DOHH2 (cell line): ENCODE measurements at regions not wholly inside any gene's neighbourhood (a gene's known extent, or its start where the extent isn't known, plus 50 kb on each side); places are given as distances from the start of the nearest gene placed in this dataset.

ENCODE experiments used
- H3F3A ChIP-seq: fragments of 200-600 bp; sonication (generic), shearing (Covaris generic); 2 replicates; pipeline ENCODE4 v1.6.0; 2016; ENCODE audit warnings: antibody characterized with exemption, mild to moderate bottlenecking; ENCODE audit not compliant: control insufficient read depth, insufficient read depth
- H3K27ac ChIP-seq: fragments of 200-600 bp; sonication (generic); 2 replicates; pipeline ENCODE4 v1.5.1; 2014; ENCODE audit warnings: low read depth, mild to moderate bottlenecking, low read length, moderate library complexity
- H3K27me3 ChIP-seq: fragments of 200-600 bp; sonication (generic); 2 replicates; pipeline ENCODE4 v1.6.1; 2014; ENCODE audit warnings: mild to moderate bottlenecking, low read length, mixed read lengths; ENCODE audit not compliant: control insufficient read depth
- H3K36me3 ChIP-seq: fragments of 200-600 bp; sonication (generic); 2 replicates; pipeline ENCODE4 v1.6.1; 2014; ENCODE audit warnings: mild to moderate bottlenecking, low read length, moderate library complexity, mixed read lengths; ENCODE audit not compliant: control insufficient read depth
- H3K4me1 ChIP-seq: fragments of 200-600 bp; sonication (generic); 2 replicates; pipeline ENCODE4 v1.6.1; 2014; ENCODE audit warnings: mild to moderate bottlenecking, low read length, mixed read lengths; ENCODE audit not compliant: control insufficient read depth
- H3K4me2 ChIP-seq: fragments of 200-600 bp; sonication (generic); 2 replicates; pipeline ENCODE4 v1.6.0; 2014; ENCODE audit warnings: mild to moderate bottlenecking, low read length, moderate library complexity
- H3K4me3 ChIP-seq: fragments of 200-600 bp; sonication (generic); 2 replicates; pipeline ENCODE4 v1.5.1; 2014; ENCODE audit warnings: mild to moderate bottlenecking, low read length, mixed read lengths
- H3K79me2 ChIP-seq: fragments of 200-600 bp; sonication (generic); 2 replicates; pipeline ENCODE4 v1.6.1; 2014; ENCODE audit warnings: mild to moderate bottlenecking, low read length, mixed read lengths; ENCODE audit not compliant: control insufficient read depth
- H3K9me2 ChIP-seq: fragments of 200-600 bp; sonication (generic); replicated peaks from 2 replicates; pipeline ENCODE4 v1.6.1; 2014; ENCODE audit warnings: mild to moderate bottlenecking, low read length, mixed read lengths; ENCODE audit not compliant: control insufficient read depth
- H3K9me3 ChIP-seq: fragments of 200-600 bp; sonication (generic); 2 replicates; pipeline ENCODE4 v1.6.1; 2014; ENCODE audit warnings: antibody characterized with exemption, low read length, mixed read lengths; ENCODE audit not compliant: control insufficient read depth, insufficient read depth
- H4K20me1 ChIP-seq: fragments of 200-600 bp; sonication (generic); 2 replicates; pipeline ENCODE4 v1.6.0; 2014; ENCODE audit warnings: low read depth, mild to moderate bottlenecking, antibody characterized with exemption, low read length, moderate library complexity; ENCODE audit not compliant: control insufficient read depth, insufficient read depth
- EZH2phosphoT487 ChIP-seq: fragments of 200-600 bp; sonication (generic); IDR thresholded peaks from 2 replicates; pipeline ENCODE4 v1.6.1; 2017; ENCODE audit warnings: borderline replicate concordance, mild to moderate bottlenecking, antibody characterized with exemption, low read length, moderate library complexity, mixed read lengths
- TF ChIP-seq, protein P1 (sequence below): fragments of 200-600 bp; sonication (generic); IDR thresholded peaks from one replicate; pipeline ENCODE4 v1.5.1; 2014; ENCODE audit warnings: antibody characterized with exemption, mild to moderate bottlenecking, low read depth, low read length; ENCODE audit not compliant: poor library complexity, severe bottlenecking

DNA sequence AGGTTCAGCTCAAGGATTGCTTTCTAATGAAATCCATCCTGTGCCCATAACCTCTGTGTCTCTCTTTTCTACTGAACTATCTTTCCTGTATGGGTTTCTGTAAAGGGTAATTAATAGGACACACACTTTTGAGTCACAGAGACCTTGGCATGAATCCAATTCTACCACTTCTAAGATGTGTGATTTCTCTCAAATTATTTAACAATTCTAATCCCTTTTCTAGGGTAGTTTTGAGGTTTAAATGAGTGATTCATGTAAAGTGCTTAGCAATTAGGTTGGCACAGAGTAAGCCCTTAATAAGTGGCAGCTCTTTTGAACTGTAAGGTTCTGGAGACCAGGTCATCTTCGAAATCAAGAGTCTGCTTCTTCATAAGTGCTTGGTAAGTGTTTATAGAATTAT, 202.7 kb downstream of the RASSF9 start:
- no peaks in the 10 kb centered on the region for H3K9me3 ChIP-seq

DNA sequence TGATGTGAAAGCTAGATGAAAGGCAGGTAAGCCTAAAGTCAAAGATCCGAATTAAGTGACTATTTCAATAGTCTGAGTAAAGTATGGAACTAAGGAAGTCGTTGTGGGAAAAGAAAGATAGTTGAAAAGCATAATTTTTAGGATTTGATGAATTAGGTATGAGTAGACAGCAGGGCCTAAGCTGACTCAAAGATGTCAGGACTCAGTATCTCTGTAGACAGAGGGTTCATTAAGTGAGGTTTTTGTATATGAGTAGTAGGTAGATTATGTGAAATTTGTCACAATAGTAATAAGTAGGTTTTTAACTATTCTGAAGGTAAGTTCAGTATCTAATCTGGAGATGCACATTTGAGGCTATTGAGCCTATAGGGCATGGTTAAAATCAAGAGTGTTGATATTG, 196.4 kb downstream of the RASSF9 start:
- H3K27me3 ChIP-seq, result no peaks in the 10 kb centered on the region
- H3F3A ChIP-seq, result no peaks in the 10 kb centered on the region
- H3K4me3 ChIP-seq, result no peak overlapping the region
- no peak overlapping the region for H3K4me2 ChIP-seq
- H3K27ac ChIP-seq, result no peak overlapping the region
- no peaks in the 10 kb centered on the region for H3K9me3 ChIP-seq
- TF ChIP-seq, protein P1, sequence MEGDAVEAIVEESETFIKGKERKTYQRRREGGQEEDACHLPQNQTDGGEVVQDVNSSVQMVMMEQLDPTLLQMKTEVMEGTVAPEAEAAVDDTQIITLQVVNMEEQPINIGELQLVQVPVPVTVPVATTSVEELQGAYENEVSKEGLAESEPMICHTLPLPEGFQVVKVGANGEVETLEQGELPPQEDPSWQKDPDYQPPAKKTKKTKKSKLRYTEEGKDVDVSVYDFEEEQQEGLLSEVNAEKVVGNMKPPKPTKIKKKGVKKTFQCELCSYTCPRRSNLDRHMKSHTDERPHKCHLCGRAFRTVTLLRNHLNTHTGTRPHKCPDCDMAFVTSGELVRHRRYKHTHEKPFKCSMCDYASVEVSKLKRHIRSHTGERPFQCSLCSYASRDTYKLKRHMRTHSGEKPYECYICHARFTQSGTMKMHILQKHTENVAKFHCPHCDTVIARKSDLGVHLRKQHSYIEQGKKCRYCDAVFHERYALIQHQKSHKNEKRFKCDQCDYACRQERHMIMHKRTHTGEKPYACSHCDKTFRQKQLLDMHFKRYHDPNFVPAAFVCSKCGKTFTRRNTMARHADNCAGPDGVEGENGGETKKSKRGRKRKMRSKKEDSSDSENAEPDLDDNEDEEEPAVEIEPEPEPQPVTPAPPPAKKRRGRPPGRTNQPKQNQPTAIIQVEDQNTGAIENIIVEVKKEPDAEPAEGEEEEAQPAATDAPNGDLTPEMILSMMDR, result no peak
- TF ChIP-seq EZH2phosphoT487, result no peak
- H3K36me3 ChIP-seq, result no peaks in the 10 kb centered on the region
- H4K20me1 ChIP-seq, result no peaks in the 10 kb centered on the region
- no peaks in the 10 kb centered on the region for H3K4me1 ChIP-seq
- no peaks in the 10 kb centered on the region for H3K9me2 ChIP-seq
- H3K79me2 ChIP-seq, result no peaks in the 10 kb centered on the region

More for the DNA sequence above, 202.7 kb downstream of the RASSF9 start:
- Histone ChIP-seq H3K4me1 (no peaks in the 10 kb centered on the region), H3F3A (no peaks in the 10 kb centered on the region), H3K9me2 (no peaks in the 10 kb centered on the region), H3K36me3 (no peaks in the 10 kb centered on the region), H3K79me2 (no peaks in the 10 kb centered on the region), H4K20me1 (no peaks in the 10 kb centered on the region), H3K4me2 (no peak overlapping the region), H3K4me3 (no peak overlapping the region), H3K27ac (no peak overlapping the region), H3K27me3 (no peaks in the 10 kb centered on the region)
- no peak for TF ChIP-seq EZH2phosphoT487
- TF ChIP-seq, protein P1, result no peak

DNA sequence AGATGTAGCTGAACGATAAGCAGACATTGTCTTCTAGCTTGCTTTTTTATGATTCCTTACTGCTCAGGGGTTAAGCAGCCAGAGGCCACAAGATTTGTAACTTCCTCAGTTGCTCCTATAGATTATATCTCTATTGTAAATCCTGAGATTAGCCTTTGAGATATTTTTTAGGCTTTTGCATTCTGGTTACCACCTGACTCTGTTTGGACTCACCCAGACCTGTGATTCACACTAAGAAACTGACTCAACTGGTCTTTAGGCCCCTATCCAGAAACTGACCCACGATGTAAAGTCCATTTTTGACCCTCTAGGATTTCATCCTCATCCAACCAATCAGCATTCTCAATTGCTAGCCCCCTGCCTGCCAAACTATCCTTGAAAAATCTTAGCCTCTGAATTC, 194.4 kb downstream of the RASSF9 start:
- no peak for TF ChIP-seq EZH2phosphoT487
- TF ChIP-seq, protein P1, result no peak
- no peaks in the 10 kb centered on the region for H3K27me3 ChIP-seq
- no peaks in the 10 kb centered on the region for H3K4me1 ChIP-seq
- H3F3A ChIP-seq, result no peaks in the 10 kb centered on the region
- no peaks in the 10 kb centered on the region for H3K79me2 ChIP-seq
- H3K4me3 ChIP-seq, result no peak overlapping the region
- H3K9me3 ChIP-seq, result no peaks in the 10 kb centered on the region
- H3K27ac ChIP-seq, result no peak overlapping the region
- H3K36me3 ChIP-seq, result no peaks in the 10 kb centered on the region
- no peaks in the 10 kb centered on the region for H3K9me2 ChIP-seq
- H3K4me2 ChIP-seq, result no peak overlapping the region
- no peaks in the 10 kb centered on the region for H4K20me1 ChIP-seq

DNA sequence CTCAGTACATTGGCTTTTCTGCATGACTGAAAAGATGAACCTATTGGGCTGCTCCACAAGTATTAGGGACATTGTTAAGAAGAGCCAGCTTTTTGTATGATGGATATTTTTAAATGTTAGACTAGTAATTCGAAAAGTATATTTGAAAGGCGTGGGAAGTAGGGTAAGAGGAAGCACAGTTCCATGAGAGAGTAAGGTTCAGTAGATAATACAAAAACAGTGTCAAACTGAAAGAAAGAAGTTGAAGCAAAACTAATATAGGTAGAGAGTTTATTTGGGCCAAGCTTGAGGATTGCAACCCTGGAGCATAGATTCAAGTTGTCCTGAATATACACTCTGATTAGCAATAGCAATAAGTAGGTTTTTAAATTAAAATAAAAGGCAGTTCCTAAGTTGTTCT, 193.9 kb downstream of the RASSF9 start:
- H3K9me3 ChIP-seq, result no peaks in the 10 kb centered on the region
- no peaks in the 10 kb centered on the region for H3F3A ChIP-seq
- TF ChIP-seq, protein P1, result no peak
- TF ChIP-seq EZH2phosphoT487, result no peak
- H3K79me2 ChIP-seq, result no peaks in the 10 kb centered on the region
- no peaks in the 10 kb centered on the region for H3K36me3 ChIP-seq
- no peaks in the 10 kb centered on the region for H3K9me2 ChIP-seq
- H3K27ac ChIP-seq, result no peak overlapping the region
- H4K20me1 ChIP-seq, result no peaks in the 10 kb centered on the region
- H3K4me3 ChIP-seq, result no peak overlapping the region
- no peaks in the 10 kb centered on the region for H3K4me1 ChIP-seq
- no peak overlapping the region for H3K4me2 ChIP-seq
- no peaks in the 10 kb centered on the region for H3K27me3 ChIP-seq
